ENCODE measurements at regions not wholly inside any gene's neighbourhood (a gene's known extent, or its start where the extent isn't known, plus 50 kb on each side); places are given as distances from the start of the nearest gene placed in this dataset.

- DNase-seq (ENCODE audit: low spot score), result no peak
Measured at GRCh38 chr16:79754501-79754900, 154.0 kb upstream of the MAF start.

DNA sequence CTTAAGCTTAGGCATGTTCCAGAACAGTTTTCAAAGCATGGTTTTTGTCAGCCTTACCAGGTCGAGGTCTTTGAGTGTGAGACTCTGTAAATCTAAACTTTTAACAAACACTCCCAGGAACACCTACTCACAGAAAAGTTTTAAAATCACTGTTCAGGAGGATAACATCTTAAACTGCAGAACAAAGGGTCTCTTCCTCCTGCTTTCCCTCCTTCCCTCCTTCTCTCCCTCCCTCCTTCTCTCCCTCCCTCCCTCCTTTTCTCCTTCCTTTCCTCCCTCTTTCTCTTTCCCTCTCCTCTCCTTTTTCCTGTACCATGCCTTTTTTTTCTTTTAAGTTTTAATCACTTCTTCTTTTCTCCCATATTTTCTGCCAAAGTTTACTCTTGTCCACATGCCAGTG lies 153.5 kb upstream of the MAF start:
- no peak for DNase-seq (ENCODE audit: low spot score)

- DNase-seq (ENCODE audit: low spot score), result no peak
Measured at GRCh38 chr16:79753286-79753685, 152.7 kb upstream of the MAF start.

DNA sequence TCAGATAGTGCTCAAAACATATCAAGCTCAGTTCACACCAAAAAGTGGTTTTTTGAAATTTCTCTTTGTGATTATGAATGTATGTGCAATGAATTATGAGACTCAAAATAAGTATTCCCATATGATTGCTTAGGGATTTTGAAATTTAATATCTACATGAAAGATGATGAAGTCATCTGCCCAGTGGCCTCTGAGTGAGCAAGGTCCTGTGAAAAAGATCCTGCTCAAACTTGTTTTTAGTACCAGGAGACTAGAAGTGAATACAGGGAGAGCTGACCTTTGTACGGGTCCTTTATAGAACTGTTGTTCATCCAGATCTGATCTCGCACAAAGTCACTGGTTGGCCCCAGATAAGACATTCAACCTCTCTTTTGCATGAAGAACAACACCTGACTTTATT lies 151.9 kb upstream of the MAF start:
- DNase-seq (ENCODE audit: low spot score), result no peak

DNA sequence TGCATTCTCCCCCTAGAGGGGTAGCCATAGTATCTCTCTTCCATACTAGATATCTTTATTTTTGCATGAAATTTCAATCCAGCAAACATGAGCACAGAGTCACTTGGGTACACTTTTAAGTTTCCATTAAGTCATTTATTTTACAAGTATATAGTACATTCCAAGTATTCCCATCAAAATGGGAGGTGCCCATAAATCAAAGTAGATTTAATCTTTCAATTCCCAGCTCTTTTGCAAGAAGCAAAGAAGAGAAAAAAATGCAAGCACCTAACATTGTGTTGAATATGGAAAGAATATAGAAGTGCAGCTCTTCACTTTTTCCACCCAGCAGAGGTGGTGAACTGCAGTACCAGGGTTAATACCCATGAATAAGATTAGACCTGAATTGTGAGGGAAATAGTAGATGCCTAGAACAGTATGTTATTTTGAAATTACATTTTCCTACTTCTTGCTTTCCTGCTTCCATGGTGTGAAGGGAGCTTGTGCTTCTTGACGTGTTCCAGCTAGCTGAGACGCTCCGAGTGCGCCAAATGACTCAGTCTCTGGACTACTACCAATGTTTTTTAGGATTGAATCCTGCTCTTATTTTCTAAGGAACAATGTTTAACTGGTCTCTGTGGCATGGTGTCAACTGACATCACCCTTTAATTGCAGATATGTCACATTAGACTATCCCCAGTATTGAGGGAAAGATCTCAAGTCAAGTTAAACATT lies 151.1 kb upstream of the MAF start:
- DNase-seq (ENCODE audit: low spot score), result no peak

GRCh38 chr16:79750311-79750710 lies 149.8 kb upstream of the MAF start:
- DNase-seq (ENCODE audit: low spot score), result no peak

- DNase-seq (ENCODE audit: low spot score), result no peak
Measured at GRCh38 chr16:79748629-79749028, 148.1 kb upstream of the MAF start.

DNA sequence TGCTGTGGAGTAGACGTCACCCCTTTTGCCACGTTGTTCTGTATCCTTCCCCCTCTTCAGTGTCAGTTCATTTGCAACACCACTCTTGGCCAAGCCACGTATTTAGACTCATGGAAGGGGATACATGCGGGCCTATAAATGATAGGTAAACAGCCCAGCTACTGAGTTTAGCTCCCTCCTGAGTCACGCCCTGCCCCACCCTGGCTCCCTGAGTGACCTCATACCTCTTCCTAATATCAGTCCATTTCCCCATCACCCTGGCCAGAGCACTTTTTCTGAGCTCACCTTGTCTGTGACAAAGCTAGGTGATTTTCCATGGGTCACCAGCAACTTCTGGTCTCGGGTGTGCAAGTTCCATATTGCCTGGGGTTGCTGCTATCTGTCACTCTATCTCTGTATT lies 147.2 kb upstream of the MAF start:
- no peak for DNase-seq (ENCODE audit: low spot score)

- DNase-seq (ENCODE audit: low spot score), result no peak
Measured at GRCh38 chr16:79740252-79740651, 139.7 kb upstream of the MAF start.

GRCh38 chr16:79735271-79735670 lies 134.7 kb upstream of the MAF start:
- DNase-seq (ENCODE audit: low spot score), result no peak

DNA sequence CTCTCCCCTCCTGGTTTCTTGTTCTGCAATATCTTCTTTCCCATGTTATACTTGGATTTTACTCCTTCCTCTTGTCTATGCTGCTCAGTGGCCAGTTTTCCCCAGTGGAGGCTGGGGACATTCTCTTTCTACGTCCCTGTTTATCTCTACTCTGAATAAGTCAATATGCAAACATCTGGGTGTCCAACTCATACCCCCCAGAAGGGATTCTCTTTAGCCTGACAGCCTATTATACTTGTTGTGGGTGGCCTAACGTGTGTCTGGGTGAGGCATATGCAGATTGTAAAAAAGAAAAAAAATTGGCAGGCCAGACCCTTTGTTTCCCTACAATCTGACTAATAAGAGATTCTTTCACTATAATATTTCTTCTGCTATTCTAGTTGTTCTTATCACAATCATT lies 134.2 kb upstream of the MAF start:
- no peak for DNase-seq (ENCODE audit: low spot score)

DNA sequence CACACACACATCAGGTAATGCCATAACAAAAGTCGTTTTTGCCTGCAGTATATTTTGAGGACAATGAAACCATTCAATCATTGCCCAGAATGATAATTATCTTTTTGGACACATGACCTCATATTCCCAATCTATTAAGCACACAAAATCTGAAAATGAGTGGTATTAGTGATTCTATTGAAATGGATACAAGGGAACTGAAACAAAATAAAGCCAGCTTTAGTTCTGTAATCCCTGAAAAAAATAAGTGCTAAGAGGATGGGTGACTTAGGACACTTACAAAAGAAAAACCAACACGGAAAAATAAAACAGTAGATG lies 128.3 kb upstream of the MAF start:
- DNase-seq (ENCODE audit: low spot score), result no peak

- no peak for DNase-seq (ENCODE audit: low spot score)
Measured at GRCh38 chr16:79728048-79728922, 127.7 kb upstream of the MAF start.

DNA sequence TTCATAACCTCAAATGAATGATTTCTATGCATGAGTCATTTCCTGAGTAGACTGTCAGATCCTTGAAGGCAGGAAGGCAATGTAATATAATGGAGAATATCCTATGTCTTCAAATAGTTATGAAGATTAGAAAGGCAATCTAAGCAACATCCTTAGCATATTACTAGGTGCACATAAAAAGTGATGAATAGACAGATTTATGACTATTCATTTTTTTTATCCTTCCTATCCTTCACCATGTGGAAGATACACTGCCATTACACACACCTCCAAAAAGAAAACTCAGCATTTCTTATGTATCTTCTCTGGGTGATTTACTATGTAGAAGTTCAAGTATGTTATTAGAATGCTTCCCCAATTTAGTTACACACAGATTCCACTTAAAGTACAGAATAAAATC lies 126.4 kb upstream of the MAF start:
- no peak for DNase-seq (ENCODE audit: low spot score)

GRCh38 chr16:79725051-79725450 lies 124.5 kb upstream of the MAF start:
- DNase-seq (ENCODE audit: low spot score), result no peak

- no peak for DNase-seq (ENCODE audit: low spot score)
Measured at GRCh38 chr16:79723583-79724168, 123.1 kb upstream of the MAF start.

DNA sequence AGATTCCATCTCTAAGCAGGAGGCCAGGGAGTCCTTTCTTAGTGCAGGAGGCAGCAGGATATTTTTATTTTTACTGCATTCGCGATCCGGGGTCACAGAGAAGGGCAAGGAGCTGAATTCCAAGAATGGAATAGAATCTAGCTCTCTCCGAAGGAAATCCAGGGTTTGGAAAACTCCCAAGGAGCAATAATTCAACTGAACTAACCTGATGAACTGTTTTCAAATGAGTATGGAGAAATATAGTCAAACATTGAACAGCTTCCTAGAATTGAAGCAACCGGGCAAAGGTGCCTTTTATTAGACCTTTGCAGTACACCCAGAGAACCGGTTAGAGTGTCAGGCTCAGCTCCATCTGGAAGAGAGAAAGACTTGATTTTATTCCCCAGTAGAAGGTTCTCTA lies 120.7 kb upstream of the MAF start:
- DNase-seq (ENCODE audit: low spot score), result no peak

DNA sequence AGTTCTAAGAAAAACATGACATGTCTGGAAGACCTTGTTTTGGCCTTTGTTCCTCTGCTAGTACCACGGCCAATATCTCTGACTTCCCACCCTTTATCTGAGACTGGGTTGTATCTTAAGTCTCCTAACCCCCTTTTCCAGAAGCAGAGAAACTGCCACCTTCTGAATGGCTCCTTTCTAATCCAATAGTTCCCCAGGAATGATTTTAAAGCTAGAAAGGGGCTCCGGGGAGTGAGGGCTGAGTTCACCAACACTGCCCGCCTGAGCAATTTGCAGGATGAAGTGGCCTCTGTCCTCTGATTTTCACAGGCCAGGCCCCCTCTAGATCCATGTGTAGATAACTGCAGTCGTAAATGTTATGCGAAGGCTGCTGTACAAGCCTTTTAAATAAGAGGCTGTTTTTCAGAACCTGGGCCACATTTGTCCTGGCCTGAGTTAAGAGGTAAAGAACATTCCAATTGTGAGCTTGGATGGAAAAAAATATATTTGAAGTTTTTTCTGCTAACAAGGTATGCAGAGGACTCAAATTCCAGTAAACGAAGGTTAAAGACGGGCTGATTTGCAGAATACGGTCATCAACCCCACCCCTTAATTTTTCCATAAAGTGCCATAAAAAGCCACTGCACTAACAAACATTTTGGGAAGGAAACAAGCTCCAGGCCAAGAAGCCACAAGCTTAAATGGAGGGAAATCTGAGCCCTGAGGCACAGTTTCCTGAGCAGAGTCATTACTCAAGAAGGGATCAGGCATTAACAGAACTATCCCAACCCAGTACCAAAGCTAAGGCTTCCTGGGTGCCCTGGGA lies 117.0 kb upstream of the MAF start:
- DNase-seq (ENCODE audit: low spot score), result no peak

DNA sequence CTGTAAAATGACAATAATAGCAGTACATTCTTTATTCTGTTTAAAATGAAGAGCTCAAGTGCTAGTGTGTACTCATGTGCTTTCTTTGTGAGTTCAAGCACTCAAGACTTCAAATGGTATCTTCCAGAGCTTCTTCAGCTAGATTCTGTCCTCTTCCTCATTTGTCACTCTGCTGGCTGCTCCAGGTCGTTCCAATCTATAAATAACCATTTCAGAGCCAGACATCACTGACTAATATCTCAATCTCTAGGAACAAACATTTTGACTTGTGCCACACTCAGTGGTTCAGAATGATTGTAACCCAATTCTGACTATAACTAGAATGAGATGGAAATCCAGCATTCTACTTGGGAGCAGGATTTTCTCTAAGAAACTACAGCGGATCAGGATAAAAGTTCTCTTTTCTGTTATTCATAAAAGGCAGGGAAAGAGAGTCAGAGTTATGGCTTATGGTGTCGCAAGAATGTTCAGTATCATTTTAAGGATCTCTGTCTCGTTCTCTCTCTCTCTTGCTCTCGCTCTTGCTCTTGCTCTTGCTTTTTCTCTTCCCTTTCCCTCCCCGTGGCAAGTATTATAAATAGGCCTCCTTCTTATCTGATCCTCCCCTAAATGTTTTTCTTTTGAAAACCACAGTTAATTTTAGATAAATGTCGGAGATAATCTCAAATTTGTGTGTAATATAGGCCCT lies 116.3 kb upstream of the MAF start:
- no peak for DNase-seq (ENCODE audit: low spot score)

GRCh38 chr16:79715061-79715460 lies 114.5 kb upstream of the MAF start:
- DNase-seq (ENCODE audit: low spot score), result no peak

- no peak for DNase-seq (ENCODE audit: low spot score)
Measured at GRCh38 chr16:79714440-79714839, 113.9 kb upstream of the MAF start.

All from NAMALWA (cell line).